Erythroblast (primary cell): ENCODE measurements at regions not wholly inside any gene's neighbourhood (a gene's known extent, or its start where the extent isn't known, plus 50 kb on each side); places are given as distances from the start of the nearest gene placed in this dataset.
"Not testable (repeated sequence)": the region's sequence is repeated elsewhere in the genome, so short reads cannot be mapped to it uniquely, and the experiment has no call there.

Experiments used
- DNase-seq, 2 experiments: peaks; one replicate each; lab custom pipeline; 2025; lab: John Stamatoyannopoulos, UW
- GATA1 ChIP-seq: IDR thresholded peaks from 2 replicates; pipeline ENCODE4 v1.6.1; 2011; ENCODE audit warnings: low read depth, mild to moderate bottlenecking, control low read depth, low read length, moderate library complexity
- POLR2A ChIP-seq: IDR thresholded peaks from 2 replicates; pipeline ENCODE4 v1.6.1; 2011; ENCODE audit warnings: mild to moderate bottlenecking, low read length

DNA sequence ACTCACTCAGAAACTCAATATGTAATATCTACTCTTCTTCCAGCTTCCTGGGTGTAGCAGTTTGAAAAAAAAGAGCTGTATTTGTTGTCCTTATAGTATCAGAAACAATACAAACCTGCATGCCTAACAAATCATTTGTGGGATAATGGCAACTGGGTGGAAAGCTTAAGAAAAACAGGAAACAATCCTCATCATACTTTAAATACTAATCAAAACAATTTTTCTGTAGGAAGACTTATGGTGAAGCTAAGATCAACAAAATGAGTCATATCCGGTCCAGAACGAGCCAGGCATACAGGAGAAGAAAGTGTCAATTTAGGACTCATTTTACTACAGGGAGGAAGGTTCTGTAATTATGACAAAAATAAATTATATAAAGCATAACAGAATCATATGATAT lies 181.8 kb upstream of the ADGRL4 start:
- no peak for DNase-seq
- TF ChIP-seq POLR2A = no peak
- TF ChIP-seq GATA1 = no peak

DNA sequence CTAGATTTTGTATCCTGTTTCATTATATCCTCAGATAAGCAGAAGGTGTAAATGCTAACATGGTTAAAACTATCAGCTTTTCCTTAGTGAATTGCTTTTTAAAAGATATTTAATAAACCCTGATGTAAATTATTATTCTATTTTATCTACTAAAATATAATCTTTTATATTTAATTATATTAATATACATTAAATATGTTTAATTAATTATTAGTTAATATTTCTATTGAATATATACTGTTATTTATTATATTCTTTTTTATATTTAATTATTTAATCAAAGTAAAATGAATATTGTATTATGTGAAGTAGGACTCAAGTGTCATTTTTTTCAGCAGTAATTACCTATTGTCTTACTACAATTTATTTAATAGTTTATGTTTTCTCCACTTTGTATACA lies 179.7 kb upstream of the ADGRL4 start:
- TF ChIP-seq POLR2A (no peak), GATA1 (no peak)
- no peak for DNase-seq

DNA sequence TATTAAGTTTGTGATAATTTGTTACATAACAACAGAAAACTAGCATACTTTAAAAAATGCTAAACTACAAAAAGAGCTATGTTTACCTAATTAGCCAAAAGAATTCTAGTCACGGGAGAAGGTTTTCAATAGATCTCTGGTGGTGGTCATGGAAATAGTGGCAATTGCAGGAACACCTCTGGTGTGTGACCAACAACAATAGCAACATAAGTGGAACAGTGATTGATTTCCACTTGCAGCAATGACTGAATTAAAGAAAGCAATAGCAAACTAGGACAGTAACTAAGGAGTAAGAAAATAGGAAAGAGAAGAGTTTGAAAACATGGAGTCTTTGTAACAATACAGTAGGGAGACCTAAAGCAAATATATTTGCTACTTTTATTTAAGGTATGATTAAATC lies 171.3 kb upstream of the ADGRL4 start:
- no peak for DNase-seq
- TF ChIP-seq GATA1 = no peak

DNA sequence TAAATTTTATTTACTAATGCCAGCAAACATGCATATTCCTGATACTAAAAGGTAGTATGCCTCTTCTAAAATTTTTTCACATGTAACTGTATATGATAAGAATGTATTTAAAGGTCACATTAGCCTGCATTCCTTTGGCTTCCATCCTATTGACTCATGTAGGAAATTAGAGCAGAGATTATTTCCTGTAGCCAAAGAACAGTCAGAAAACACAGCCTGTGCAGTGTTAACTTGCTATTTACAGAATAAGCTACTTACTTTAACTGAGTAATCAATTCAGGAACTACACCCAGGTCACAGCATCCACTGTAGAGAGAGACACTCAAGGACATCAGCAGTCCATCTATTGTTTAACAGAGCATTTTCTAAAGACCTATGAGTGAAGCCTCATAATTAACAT lies 154.5 kb upstream of the ADGRL4 start:
- DNase-seq = no peak
- TF ChIP-seq GATA1 (no peak), POLR2A (no peak)

- DNase-seq = no peak
- no peak for TF ChIP-seq GATA1
- TF ChIP-seq POLR2A = no peak
Measured at GRCh38 chr1:79155991-79156390, 149.5 kb upstream of the ADGRL4 start.

DNA sequence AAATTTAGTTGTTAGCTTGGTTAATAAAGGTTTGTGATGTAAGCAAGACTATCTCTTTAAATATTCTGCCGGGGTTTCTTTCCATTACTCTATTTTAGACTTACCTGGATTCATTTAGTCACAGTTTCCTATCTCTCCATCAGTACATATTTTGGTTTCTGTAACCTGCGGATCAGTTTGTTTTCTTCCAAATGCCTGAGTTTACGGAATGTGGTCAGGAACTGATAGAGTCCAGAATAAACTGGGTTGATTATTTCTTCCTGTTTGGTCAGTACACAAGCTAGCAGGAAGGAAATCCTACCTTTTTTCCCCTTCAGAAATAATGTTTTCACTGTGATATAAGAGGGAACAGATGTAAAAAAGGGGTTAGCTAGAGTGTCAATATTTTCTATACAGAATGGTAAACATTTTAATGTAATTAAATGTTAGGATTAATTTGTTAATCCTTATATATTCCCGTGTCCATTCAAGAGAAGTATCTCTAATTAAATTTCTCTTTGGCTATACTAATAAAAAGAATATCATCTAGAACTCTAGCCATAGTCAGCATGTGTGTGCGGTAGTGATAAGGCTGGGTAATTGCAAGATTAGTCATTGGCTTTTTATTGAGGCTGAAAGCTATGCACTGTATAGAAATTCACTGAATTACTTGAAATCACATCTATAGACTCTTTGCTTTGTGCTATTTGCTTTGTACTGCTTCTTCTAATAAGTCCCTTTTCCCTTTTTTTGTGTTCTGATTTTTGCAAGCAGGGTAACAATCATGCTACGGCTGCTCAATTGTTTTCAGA lies 144.7 kb upstream of the ADGRL4 start:
- no peak for DNase-seq
- TF ChIP-seq GATA1 (no peak), POLR2A (no peak)

GRCh38 chr1:79150576-79150975 lies 144.0 kb upstream of the ADGRL4 start:
- no peak for DNase-seq
- no peak for TF ChIP-seq GATA1
- TF ChIP-seq POLR2A = no peak

DNA sequence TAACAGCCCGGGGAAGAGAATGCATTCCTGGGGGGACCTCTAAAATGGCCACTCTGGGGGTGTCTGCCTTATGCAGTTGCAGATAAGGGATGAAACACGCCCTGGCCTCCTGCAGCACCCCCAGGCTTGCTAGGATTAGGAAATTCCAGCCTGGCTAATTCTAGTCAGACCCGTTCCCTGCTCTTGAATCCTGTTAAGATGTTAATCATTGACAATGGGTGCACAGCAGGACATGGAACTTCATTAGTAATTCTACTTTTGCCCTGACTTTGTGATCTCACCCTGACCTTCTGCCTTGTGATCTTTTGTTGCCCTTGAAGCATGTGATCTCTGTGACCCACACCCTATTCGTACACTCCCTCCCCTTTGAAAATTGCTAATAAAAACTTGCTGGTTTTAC lies 131.7 kb upstream of the ADGRL4 start:
- not testable (repeated sequence) for DNase-seq

- no peak for DNase-seq
- TF ChIP-seq GATA1 = no peak
- TF ChIP-seq POLR2A = no peak
Measured at GRCh38 chr1:79133774-79134364, 127.3 kb upstream of the ADGRL4 start.

GRCh38 chr1:79131626-79132025 lies 125.1 kb upstream of the ADGRL4 start:
- no peak for TF ChIP-seq GATA1
- no peak for TF ChIP-seq POLR2A
- DNase-seq = no peak

DNA sequence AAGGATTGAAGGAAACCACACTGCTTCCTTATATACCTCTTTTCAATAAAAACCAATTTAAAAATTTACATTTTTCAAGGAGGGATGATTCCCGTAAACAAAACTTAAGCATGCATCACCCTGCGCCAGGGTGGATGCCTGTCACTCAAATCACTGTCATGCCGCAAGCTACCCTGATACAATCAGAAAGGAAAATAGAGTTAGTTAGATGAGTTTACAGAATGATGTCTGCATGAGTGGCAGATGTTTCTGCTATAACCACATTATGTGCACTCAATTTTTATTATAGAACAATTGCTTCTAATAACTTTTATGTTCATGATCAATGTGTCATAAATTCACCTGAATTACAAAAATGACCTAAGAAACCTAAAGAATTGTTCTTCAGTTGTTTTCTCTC lies 123.4 kb upstream of the ADGRL4 start:
- no peak for DNase-seq
- TF ChIP-seq GATA1 (no peak), POLR2A (no peak)

DNA sequence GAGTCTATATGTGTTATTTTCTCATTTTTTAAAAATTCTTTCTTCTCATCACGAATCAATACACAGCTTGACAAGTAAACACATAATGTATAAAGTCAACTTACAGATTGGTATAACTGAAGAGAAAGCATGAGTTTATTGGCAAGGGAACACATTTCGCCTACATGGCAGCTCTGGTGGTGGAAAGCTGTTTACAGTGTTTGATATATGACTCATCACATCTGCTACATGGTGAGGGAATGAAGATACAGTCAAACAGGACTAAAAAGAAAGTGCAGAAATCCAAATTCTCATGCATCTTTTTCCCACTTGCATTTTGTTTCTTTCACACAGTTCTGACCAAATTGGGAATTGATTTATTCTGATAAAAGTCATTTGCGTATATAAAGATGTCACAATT lies 122.2 kb upstream of the ADGRL4 start:
- TF ChIP-seq POLR2A = no peak
- no peak for TF ChIP-seq GATA1
- DNase-seq = no peak

- no peak for TF ChIP-seq GATA1
- TF ChIP-seq POLR2A = no peak
- DNase-seq = no peak
Measured at GRCh38 chr1:79124756-79125155, 118.2 kb upstream of the ADGRL4 start.

GRCh38 chr1:79122521-79122920 lies 116.0 kb upstream of the ADGRL4 start:
- DNase-seq = no peak
- TF ChIP-seq POLR2A = no peak
- TF ChIP-seq GATA1 = no peak

GRCh38 chr1:79117376-79117775 lies 110.8 kb upstream of the ADGRL4 start:
- no peak for DNase-seq
- TF ChIP-seq GATA1 = no peak
- TF ChIP-seq POLR2A = no peak

- TF ChIP-seq POLR2A (no peak), GATA1 (no peak)
- no peak for DNase-seq
Measured at GRCh38 chr1:79113836-79114235, 107.3 kb upstream of the ADGRL4 start.
